HG03280 (cell line): ENCODE measurements at regions not wholly inside any gene's neighbourhood (a gene's known extent, or its start where the extent isn't known, plus 50 kb on each side); places are given as distances from the start of the nearest gene placed in this dataset.
"Not testable (repeated sequence)": the region's sequence is repeated elsewhere in the genome, so short reads cannot be mapped to it uniquely, and the experiment has no call there.

ENCODE experiments used
- ATAC-seq: cut with Tn5 transposase; IDR thresholded peaks from one replicate; pipeline ENCODE4 v1.9.1; 2021; ENCODE audit warnings: mild to moderate bottlenecking, moderate library complexity; ENCODE audit not compliant: unreplicated experiment

- no peak for ATAC-seq
Measured at GRCh38 chr7:119964788-119965542, 308.0 kb upstream of the KCND2 start.

GRCh38 chr7:119967221-119967620, 305.8 kb upstream of the KCND2 start:
- no peak for ATAC-seq

GRCh38 chr7:119968411-119968810, 304.6 kb upstream of the KCND2 start:
- ATAC-seq: not testable (repeated sequence)

- ATAC-seq: no peak
Measured at GRCh38 chr7:119969054-119969453, 303.9 kb upstream of the KCND2 start.

- no peak for ATAC-seq
Measured at GRCh38 chr7:119969763-119970162, 303.2 kb upstream of the KCND2 start.

GRCh38 chr7:119974972-119975371, 298.0 kb upstream of the KCND2 start:
- no peak for ATAC-seq

- ATAC-seq: no peak
Measured at GRCh38 chr7:119982884-119983283, 290.1 kb upstream of the KCND2 start.

GRCh38 chr7:119983468-119983867, 289.5 kb upstream of the KCND2 start:
- no peak for ATAC-seq

GRCh38 chr7:119984247-119984646, 288.7 kb upstream of the KCND2 start:
- no peak for ATAC-seq

- no peak for ATAC-seq
Measured at GRCh38 chr7:119988401-119988800, 284.6 kb upstream of the KCND2 start.

- no peak for ATAC-seq
Measured at GRCh38 chr7:119994928-119995327, 278.0 kb upstream of the KCND2 start.

- ATAC-seq: no peak
Measured at GRCh38 chr7:119996634-119997033, 276.3 kb upstream of the KCND2 start.

- ATAC-seq: no peak
Measured at GRCh38 chr7:119999738-120000475, 273.1 kb upstream of the KCND2 start.

GRCh38 chr7:120005720-120006119, 267.3 kb upstream of the KCND2 start:
- ATAC-seq: no peak

GRCh38 chr7:120014301-120014700, 258.7 kb upstream of the KCND2 start:
- not testable (repeated sequence) for ATAC-seq

- no peak for ATAC-seq
Measured at GRCh38 chr7:120014925-120015465, 258.0 kb upstream of the KCND2 start.

GRCh38 chr7:120021085-120021484, 251.9 kb upstream of the KCND2 start:
- ATAC-seq: no peak

GRCh38 chr7:120023494-120024167, 249.3 kb upstream of the KCND2 start:
- ATAC-seq: no peak

- ATAC-seq: no peak
Measured at GRCh38 chr7:120028636-120029035, 244.3 kb upstream of the KCND2 start.

GRCh38 chr7:120030876-120031275, 242.1 kb upstream of the KCND2 start:
- no peak for ATAC-seq

GRCh38 chr7:120033114-120033513, 239.9 kb upstream of the KCND2 start:
- no peak for ATAC-seq
